Loucy (cell line): ENCODE measurements at regions not wholly inside any gene's neighbourhood (a gene's known extent, or its start where the extent isn't known, plus 50 kb on each side); places are given as distances from the start of the nearest gene placed in this dataset.

Experiments
- H2AFZ ChIP-seq: fragments of 200-600 bp; sonication (generic); 2 replicates; pipeline ENCODE4 v1.6.0; 2016; ENCODE audit warnings: antibody characterized with exemption, mild to moderate bottlenecking, low read length, moderate library complexity
- H3F3A ChIP-seq: fragments of 200-600 bp; 2 replicates; pipeline ENCODE4 v1.6.0; 2016; ENCODE audit warnings: antibody characterized with exemption, low read depth, mild to moderate bottlenecking
- H3K27me3 ChIP-seq: fragments of 200-600 bp; sonication (generic); 2 replicates; pipeline ENCODE4 v1.6.1; 2014; ENCODE audit warnings: low read length, mild to moderate bottlenecking; ENCODE audit not compliant: insufficient read depth, poor library complexity, severe bottlenecking
- H3K36me3 ChIP-seq: fragments of 200-600 bp; sonication (generic); 2 replicates; pipeline ENCODE4 v1.6.1; 2016; ENCODE audit warnings: low read length; ENCODE audit not compliant: insufficient read depth
- H3K4me1 ChIP-seq: fragments of 200-600 bp; sonication (generic); 2 replicates; pipeline ENCODE4 v1.5.1; 2014; ENCODE audit warnings: low read length, mild to moderate bottlenecking; ENCODE audit not compliant: insufficient read depth, poor library complexity, severe bottlenecking
- H3K4me2 ChIP-seq: fragments of 200-600 bp; sonication (generic); 2 replicates; pipeline ENCODE4 v1.6.0; 2014; ENCODE audit warnings: antibody characterized with exemption, low read length, low read depth, mild to moderate bottlenecking; ENCODE audit not compliant: poor library complexity, severe bottlenecking
- H3K4me3 ChIP-seq: fragments of 200-600 bp; sonication (generic); 2 replicates; pipeline ENCODE4 v1.5.1; 2014; ENCODE audit warnings: low read length, mild to moderate bottlenecking, mixed read lengths; ENCODE audit not compliant: poor library complexity, severe bottlenecking
- H3K79me2 ChIP-seq: fragments of 200-600 bp; sonication (generic); 2 replicates; pipeline ENCODE4 v1.6.1; 2014; ENCODE audit warnings: low read length; ENCODE audit not compliant: insufficient read depth
- H3K9ac ChIP-seq: fragments of 200-600 bp; sonication (generic); 2 replicates; pipeline ENCODE4 v1.6.0; 2014; ENCODE audit warnings: mild to moderate bottlenecking, low read depth, low read length, moderate library complexity; ENCODE audit not compliant: poor library complexity, severe bottlenecking
- H3K9me2 ChIP-seq: fragments of 200-600 bp; sonication (generic); replicated peaks from 2 replicates; pipeline ENCODE4 v1.6.1; 2016; ENCODE audit warnings: low read depth, low read length, mixed read lengths
- H3K9me3 ChIP-seq: fragments of 200-600 bp; sonication (generic); 2 replicates; pipeline ENCODE4 v1.6.1; 2014; ENCODE audit warnings: mild to moderate bottlenecking, antibody characterized with exemption, low read length, low read depth; ENCODE audit not compliant: insufficient read depth
- H4K20me1 ChIP-seq: fragments of 200-600 bp; sonication (generic); 2 replicates; pipeline ENCODE4 v1.6.0; 2014; ENCODE audit warnings: antibody characterized with exemption, low read length, mild to moderate bottlenecking; ENCODE audit not compliant: insufficient read depth, poor library complexity, severe bottlenecking
- EZH2phosphoT487 ChIP-seq: fragments of 200-600 bp; IDR thresholded peaks from 2 replicates; pipeline ENCODE4 v1.6.1; 2018; ENCODE audit warnings: antibody characterized with exemption, mild to moderate bottlenecking, moderate library complexity, borderline replicate concordance
- TF ChIP-seq, protein P1 (sequence below): fragments of 200-600 bp; sonication (generic); conservative IDR thresholded peaks from 2 replicates; pipeline ENCODE4 v1.5.1; 2014; ENCODE audit warnings: mild to moderate bottlenecking, antibody characterized with exemption, low read length

DNA sequence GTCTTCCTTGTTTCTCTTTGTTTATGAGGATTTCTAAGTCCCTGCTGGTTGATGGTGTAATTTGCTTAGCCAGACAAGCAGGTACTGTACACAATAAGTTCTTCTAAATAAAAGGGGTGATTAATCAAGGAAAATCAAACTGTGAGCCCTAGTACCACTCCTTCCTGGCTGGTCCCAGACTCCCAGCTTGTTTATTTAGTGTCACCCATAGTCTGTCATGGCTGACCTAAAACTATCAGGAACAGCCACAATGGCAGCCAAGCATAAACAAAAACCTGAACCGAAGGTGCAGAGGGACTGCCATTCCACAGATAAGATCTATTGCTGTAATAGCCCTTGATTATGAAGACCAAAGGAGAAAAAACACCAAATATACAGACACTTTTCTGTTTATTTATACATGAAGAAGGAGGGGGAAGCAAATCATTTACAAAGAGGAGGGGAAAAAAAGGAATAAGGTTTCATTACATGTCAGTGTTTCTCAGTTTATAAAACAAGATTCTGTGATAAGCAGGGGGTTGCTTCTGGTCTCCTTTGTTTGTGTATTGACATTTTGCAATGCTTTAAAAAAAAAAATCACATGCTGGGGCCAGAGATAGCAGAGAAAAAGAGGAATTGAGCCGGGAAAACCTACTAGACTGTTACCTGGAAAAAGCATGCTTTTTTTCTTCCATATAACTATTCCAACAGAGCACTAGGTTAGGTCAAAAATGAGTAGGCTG is 182.4 kb upstream of the DPH6 start:
- Histone ChIP-seq H3K4me3 (no peak overlapping the region), H3K9me2 (no peaks in the 10 kb centered on the region), H3K36me3 (no peaks in the 10 kb centered on the region), H3K9me3 (no peaks in the 10 kb centered on the region), H3K27me3 (no peaks in the 10 kb centered on the region), H3K4me1 (no peaks in the 10 kb centered on the region), H2AFZ (no peak overlapping the region), H3F3A (no peaks in the 10 kb centered on the region), H3K9ac (no peak overlapping the region), H3K79me2 (no peaks in the 10 kb centered on the region), H3K4me2 (no peak overlapping the region), H4K20me1 (no peaks in the 10 kb centered on the region)
- TF ChIP-seq, protein P1, sequence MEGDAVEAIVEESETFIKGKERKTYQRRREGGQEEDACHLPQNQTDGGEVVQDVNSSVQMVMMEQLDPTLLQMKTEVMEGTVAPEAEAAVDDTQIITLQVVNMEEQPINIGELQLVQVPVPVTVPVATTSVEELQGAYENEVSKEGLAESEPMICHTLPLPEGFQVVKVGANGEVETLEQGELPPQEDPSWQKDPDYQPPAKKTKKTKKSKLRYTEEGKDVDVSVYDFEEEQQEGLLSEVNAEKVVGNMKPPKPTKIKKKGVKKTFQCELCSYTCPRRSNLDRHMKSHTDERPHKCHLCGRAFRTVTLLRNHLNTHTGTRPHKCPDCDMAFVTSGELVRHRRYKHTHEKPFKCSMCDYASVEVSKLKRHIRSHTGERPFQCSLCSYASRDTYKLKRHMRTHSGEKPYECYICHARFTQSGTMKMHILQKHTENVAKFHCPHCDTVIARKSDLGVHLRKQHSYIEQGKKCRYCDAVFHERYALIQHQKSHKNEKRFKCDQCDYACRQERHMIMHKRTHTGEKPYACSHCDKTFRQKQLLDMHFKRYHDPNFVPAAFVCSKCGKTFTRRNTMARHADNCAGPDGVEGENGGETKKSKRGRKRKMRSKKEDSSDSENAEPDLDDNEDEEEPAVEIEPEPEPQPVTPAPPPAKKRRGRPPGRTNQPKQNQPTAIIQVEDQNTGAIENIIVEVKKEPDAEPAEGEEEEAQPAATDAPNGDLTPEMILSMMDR = no peak
- no peak for TF ChIP-seq EZH2phosphoT487

DNA sequence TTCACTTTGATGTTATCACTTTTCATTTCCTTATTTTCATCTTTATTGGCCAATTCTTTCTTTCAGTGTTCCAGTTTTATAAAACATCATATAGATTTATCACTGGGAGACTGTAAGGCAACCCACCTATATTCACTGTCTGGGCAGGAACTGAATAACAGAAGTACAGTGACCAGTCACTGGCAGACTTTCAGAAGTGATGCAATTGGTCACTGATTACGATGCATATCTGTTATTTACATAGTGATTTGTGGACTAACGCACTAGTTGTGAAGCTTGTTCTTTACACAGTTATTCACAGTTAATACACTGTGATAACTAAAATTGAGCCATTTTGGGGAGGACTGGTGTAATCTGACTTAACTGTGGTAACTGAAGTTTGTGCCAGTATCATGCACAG is 190.2 kb upstream of the DPH6 start:
- no peak overlapping the region for H2AFZ ChIP-seq
- H3K4me3 ChIP-seq = no peak overlapping the region
- no peaks in the 10 kb centered on the region for H3K36me3 ChIP-seq
- no peaks in the 10 kb centered on the region for H4K20me1 ChIP-seq
- H3K79me2 ChIP-seq = no peaks in the 10 kb centered on the region
- H3F3A ChIP-seq = no peaks in the 10 kb centered on the region
- TF ChIP-seq EZH2phosphoT487 = no peak
- TF ChIP-seq, protein P1 = no peak
- no peaks in the 10 kb centered on the region for H3K27me3 ChIP-seq
- no peaks in the 10 kb centered on the region for H3K4me1 ChIP-seq
- no peak overlapping the region for H3K4me2 ChIP-seq
- H3K9me3 ChIP-seq = no peaks in the 10 kb centered on the region
- no peaks in the 10 kb centered on the region for H3K9me2 ChIP-seq
- no peak overlapping the region for H3K9ac ChIP-seq

DNA sequence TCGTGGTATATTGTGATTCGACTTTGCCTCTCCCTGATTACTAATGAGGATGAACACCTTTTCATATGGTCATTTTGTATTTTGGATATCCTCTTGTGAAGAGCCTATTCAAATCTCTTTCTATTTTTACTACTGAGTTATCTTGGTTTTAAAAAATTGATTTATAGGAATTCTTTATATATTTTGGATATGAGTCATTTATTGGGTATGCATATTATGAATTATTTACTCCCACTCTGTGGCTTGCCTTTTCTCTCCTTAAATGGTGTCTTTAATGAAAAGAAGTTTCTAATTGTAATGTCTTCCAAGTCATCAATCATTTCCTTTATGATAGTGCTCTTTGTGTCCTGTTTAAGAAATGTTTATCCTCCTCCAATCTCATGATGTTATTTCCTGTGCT is 191.5 kb upstream of the DPH6 start:
- H3K79me2 ChIP-seq = no peaks in the 10 kb centered on the region
- no peaks in the 10 kb centered on the region for H3K4me1 ChIP-seq
- H3K9ac ChIP-seq = no peak overlapping the region
- no peaks in the 10 kb centered on the region for H3K36me3 ChIP-seq
- H3K27me3 ChIP-seq = no peaks in the 10 kb centered on the region
- no peaks in the 10 kb centered on the region for H4K20me1 ChIP-seq
- no peak for TF ChIP-seq EZH2phosphoT487
- TF ChIP-seq, protein P1 = no peak
- H3F3A ChIP-seq = no peaks in the 10 kb centered on the region
- no peaks in the 10 kb centered on the region for H3K9me3 ChIP-seq
- no peak overlapping the region for H3K4me2 ChIP-seq
- H2AFZ ChIP-seq = no peak overlapping the region
- no peaks in the 10 kb centered on the region for H3K9me2 ChIP-seq
- no peak overlapping the region for H3K4me3 ChIP-seq
